H1 (cell line): ENCODE measurements at regions not wholly inside any gene's neighbourhood (a gene's known extent, or its start where the extent isn't known, plus 50 kb on each side); places are given as distances from the start of the nearest gene placed in this dataset.

Experiments used
- CTCF ChIP-seq, 3 experiments: IDR thresholded peaks; 1 replicate in 2 of 3; 2 replicates in 1 of 3; pipeline versions ENCODE4 v1.5.1 to v1.6.1; 2011; ENCODE audit warnings: low read length in 3 of 3, mild to moderate bottlenecking in 3 of 3, inconsistent platforms in 2 of 3, low read depth in 1 of 3, moderate library complexity in 1 of 3; ENCODE audit not compliant: insufficient read depth in 1 of 3; ENCODE audit errors: control extremely low read depth in 1 of 3
- GABPA ChIP-seq: IDR thresholded peaks from 2 replicates; pipeline ENCODE4 v1.6.1; 2011; ENCODE audit warnings: mild to moderate bottlenecking, low read length, moderate library complexity, borderline replicate concordance; ENCODE audit not compliant: insufficient read depth
- JUN ChIP-seq: IDR thresholded peaks from 2 replicates; pipeline ENCODE4 v1.6.1; 2011; ENCODE audit warnings: low read depth, mild to moderate bottlenecking, improper control_type of control experiment, low read length
- POLR2A ChIP-seq, 2 experiments: IDR thresholded peaks; 1 replicate in 1 of 2; 2 replicates in 1 of 2; pipeline ENCODE4 v1.6.1; 2011; ENCODE audit warnings: low read depth in 2 of 2, low read length in 2 of 2, mild to moderate bottlenecking in 2 of 2; ENCODE audit errors: control extremely low read depth in 1 of 2
- SUZ12 ChIP-seq: fragments of 200-600 bp; sonication (generic); IDR thresholded peaks from 2 replicates; pipeline ENCODE4 v1.6.1; 2012; ENCODE audit warnings: mild to moderate bottlenecking, inconsistent platforms, low read length, moderate library complexity, mixed read lengths

DNA sequence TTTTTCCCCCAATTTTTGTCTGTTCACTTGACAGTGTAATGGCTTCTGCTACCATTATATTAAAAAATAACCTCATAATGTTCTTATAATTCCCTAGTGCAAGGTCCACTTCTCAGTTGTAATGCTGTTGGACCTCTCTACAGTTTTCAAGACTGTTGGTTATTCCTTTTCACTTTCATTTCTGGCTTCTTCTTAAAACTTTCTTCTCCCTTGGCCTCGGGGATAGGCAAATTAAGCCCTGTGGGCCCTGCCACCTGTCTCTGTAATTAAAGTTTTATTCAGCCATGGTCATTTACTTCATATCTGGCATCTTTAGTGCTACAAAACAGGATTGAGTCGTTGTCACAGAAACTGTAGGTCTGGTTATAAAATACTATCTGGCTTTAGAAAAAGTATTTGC is 313.5 kb downstream of the KLF12 start:
- TF ChIP-seq CTCF (IDR thresholded peaks at IDR 0.05; ENCODE audit: control extremely low read depth in 1 of 3, insufficient read depth in 1 of 3, low read depth in 1 of 3, low read length in 3 of 3), result no peak
- no peak for TF ChIP-seq SUZ12
- TF ChIP-seq JUN, result no peak
- no peak for TF ChIP-seq GABPA
- TF ChIP-seq POLR2A (IDR thresholded peaks at IDR 0.05; ENCODE audit: control extremely low read depth in 1 of 2, low read depth in 2 of 2, low read length in 2 of 2), result no peak
